Kidney tubule cell (primary cell): ENCODE measurements at regions not wholly inside any gene's neighbourhood (a gene's known extent, or its start where the extent isn't known, plus 50 kb on each side); places are given as distances from the start of the nearest gene placed in this dataset.

Source experiments
- DNase-seq: peaks from one replicate; pipeline ENCODE4 v3.0.0-alpha.2; 2018; ENCODE audit warnings: low spot score

- no peak for DNase-seq
Measured at GRCh38 chr1:38334930-38335592, 288.5 kb upstream of the POU3F1 start.

GRCh38 chr1:38332649-38333310 is 286.2 kb upstream of the POU3F1 start:
- no peak for DNase-seq

DNA sequence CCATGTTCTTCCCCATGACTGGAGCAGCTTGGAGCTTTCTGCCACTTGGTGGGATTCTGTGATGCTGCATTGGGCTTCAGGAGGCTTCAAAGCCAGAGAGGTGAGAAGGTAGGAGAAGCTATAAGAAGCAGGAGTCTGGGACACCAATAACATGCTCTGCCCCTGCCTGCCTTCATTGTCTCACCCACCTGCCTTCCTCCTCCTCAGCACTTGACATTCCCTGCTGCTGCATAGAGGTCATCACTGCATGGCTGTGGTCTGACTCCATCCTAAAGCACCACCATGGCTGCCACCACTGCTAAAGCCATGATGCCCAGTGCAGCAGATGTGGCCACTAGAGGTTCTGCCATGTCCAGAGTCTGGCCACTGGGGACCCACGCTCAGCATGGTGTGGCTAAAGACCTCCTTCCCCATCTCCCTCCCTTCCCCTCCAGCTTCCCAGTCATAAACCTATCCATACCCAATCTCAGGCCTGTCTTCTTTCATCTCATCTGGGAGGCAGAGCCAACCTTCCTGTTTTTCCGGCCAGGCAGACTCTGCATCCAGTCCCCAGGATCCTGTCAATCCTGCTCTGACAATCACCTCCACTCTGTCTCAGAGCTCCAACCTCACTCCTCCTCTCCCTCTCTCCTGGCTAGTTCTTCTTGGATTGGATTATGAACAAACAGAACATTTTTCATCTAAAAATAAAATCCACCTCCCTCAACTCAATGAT is 285.1 kb upstream of the POU3F1 start:
- DNase-seq, result no peak

- no peak for DNase-seq
Measured at GRCh38 chr1:38330799-38331198, 284.2 kb upstream of the POU3F1 start.

DNA sequence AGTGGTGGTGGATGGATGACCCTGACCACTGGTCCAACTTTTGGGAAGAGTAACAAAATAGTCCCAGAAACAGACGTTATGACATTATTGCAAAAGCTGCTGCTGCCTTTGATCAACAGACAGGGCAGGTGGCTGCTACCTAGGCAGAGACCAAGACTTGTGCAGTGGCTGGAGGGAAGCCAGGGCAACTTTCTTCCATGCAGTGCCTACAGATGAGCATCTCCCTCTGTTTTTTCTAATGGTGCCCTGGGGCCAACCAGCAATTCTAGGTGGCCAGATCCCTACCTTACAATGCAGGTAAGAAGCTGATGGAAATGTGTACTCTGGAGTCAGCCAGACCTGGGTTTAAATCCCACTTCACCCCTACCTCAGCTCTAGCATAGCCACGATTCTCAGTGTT is 283.1 kb upstream of the POU3F1 start:
- DNase-seq, result no peak

- no peak for DNase-seq
Measured at GRCh38 chr1:38328278-38329035, 281.9 kb upstream of the POU3F1 start.

DNA sequence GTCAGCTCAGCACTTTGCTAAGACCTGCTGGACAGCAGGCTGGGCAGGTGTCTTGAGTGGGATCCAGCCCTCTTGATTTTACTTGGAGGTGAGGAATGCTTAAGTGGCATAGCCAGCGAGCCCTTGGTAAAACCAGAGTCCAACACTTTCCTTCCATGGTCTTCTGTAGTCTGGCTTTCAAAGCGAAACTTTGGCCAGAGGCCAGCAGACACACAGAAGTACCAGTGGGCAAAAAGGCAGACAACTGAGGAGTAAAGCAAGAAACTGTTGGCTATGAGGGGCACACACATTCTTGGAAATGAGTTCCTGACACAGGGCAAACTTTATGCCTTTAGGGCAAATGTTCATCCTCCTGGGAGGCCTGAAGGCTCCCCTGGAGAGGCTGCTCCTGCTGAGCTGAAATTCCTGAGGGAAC is 281.0 kb upstream of the POU3F1 start:
- DNase-seq, result no peak

- no peak for DNase-seq
Measured at GRCh38 chr1:38326856-38327255, 280.3 kb upstream of the POU3F1 start.

GRCh38 chr1:38326135-38326534 is 279.5 kb upstream of the POU3F1 start:
- no peak for DNase-seq

DNA sequence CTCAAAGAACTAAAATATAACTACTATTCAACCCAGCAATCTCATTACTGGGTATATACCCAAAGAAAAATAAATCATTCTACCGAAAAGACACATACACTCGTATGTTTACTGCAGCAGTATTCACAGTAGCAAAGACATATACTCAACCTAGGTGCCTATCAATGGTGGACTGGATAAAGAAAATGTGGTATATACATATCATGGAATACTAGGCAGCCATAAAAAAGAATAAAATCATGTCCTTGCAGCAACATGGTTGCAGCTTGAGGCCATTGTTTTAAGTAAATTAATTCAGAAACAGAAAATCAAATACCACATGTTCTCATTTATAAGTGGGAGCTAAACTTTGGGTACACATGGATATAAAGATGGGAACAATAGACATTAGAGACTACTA is 266.2 kb upstream of the POU3F1 start:
- no peak for DNase-seq

- DNase-seq, result no peak
Measured at GRCh38 chr1:38310079-38310478, 263.5 kb upstream of the POU3F1 start.

DNA sequence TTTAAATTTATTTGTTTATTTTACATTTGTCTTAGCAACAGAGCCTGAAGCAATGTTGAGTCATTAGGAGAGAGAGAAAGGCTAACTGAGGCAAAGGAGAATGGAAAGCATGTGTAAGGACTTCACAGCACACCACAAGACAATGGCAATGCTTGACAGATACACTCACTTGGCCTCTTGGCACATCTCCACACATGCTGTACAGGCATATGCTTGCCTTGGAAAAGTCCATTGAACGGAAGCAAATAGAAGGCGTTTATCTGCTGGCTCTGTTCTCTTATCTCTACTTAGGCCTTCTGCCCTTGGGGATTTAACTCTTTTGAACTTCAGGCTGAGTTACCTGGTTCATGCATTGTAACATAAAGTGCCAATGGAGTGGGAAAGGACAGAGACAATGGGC is 262.2 kb upstream of the POU3F1 start:
- DNase-seq, result peak; percentile 2

DNA sequence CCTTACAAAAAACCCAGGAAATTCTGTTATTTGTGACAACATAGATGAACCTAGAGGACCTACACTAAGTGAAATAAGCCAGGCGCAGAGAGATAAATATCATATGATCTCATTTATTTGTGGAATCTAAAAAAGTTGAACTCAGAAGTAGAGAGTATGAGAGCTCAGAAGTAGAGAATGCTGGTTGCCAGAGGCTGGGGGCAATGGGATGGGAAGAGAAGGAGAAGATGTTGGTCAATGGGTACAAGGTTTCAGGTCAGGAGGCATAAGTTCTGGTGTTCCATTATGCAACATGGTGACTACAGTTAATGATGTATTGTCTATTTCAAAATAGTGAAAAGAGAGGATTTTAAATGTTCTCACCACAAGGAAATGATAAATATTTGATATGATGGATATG is 259.1 kb upstream of the POU3F1 start:
- DNase-seq, result no peak

- DNase-seq, result no peak
Measured at GRCh38 chr1:38303843-38304242, 257.2 kb upstream of the POU3F1 start.

DNA sequence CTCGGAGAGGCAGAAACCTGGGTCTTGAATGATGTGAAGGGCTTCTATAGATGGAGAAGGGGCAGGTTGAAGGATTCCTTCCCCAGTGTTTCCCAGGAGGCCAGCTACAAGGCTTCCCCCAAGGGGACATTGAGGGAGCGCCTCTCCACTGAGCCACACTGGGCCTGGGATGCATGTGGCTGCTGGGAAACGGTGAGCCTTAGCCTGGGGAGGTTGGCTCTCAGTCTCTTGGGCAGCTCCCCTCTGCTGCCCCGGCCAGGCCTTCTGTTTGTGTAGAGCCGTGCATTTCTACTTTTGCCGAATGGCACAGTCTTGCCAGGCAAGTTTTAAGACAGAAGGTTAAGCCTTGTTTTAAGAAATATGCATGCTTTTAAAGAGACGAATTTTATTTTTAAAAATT is 254.4 kb upstream of the POU3F1 start:
- no peak for DNase-seq

DNA sequence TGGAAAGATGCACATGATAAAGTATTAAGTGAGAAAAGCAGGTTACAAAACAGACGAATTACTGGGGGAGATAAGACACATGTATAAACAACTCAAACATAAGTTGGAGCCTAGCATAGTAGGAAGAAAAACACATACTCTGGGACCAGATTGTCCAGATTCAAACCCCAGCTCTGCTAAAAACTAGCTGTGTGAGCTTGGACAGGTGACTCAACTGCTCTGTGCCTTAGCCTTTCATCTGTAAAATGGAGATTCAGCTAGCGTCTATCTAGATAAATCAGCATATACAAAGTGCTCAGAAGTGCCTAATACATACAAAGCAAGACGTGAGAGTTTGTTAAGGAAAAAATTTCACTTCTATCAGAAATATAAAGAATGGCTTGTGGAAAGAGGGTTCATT is 254.0 kb upstream of the POU3F1 start:
- DNase-seq, result no peak

DNA sequence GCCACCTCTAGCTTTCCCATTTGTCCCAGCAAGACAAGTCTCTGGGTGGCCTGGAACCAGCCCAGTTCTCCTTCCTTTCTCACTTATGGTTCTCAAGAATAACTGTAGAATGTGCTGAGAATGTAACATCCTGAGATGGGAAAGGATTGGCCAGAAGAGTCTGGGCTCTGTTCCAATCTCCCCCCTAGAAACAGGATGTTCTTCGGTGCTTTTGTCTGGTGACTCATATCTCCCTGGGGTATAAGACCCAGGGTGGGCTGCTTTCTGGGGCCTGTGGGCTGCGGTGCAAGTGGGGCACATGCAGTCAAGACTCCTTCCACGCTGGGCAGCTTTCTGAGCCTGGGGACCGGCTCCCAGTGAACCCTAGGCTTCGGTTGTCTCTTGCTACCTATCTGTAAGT is 251.2 kb upstream of the POU3F1 start:
- no peak for DNase-seq

DNA sequence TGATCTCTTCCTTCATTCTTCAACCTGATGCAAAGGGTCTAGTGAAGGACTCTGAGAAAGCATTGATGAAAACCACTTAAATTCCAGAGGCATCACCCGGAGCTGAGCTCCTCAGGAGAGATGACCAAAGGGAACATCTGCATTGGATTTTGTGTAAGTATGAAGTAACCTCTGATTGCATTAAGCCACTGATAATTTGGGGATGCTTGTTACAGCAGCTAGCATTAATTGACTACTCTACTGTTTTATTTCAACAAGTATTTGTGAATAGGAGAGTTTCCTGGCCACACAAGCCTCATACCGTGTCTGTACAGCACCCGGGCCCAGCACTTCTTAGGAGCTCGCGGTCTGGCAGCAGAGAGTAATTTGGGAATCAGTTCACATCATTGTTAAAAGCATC is 250.7 kb upstream of the POU3F1 start:
- no peak for DNase-seq

DNA sequence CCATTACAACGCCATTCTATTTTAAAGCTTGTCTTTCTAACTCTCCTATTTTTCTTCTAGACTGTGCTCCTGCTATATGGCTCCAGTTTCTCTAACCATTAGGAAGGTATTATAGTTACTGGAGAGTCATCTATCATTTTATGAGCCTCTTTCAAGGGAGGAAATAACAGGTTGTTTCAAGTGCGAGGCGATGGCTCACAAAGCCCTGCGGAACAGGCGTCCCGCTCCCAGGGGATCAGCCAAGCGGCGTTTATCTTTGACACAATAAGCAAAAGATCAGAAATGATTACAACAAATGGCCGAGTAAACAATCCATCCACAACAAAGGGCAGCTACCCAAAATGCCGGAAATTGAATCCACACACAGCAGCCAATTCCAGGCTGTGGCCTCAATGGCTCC is 249.5 kb upstream of the POU3F1 start:
- no peak for DNase-seq

DNA sequence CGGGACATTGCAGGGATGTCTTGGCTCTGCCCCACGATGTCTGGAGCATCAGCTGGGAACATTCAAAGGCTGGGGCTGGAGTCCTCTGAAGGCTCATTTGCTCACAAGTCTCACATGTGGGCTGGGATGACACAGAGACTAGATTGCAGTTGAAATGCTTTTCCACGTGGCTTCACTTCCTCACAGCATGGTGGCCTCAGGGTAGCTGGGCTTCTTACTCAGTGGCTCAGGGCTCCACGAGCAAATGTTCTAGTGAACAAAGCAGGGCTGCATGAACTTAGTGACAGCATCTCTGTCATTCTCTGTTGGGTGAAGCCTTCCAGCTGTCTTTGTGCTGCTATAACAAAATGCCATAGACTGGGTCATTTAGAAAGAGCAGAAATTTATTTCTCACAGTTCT is 247.0 kb upstream of the POU3F1 start:
- no peak for DNase-seq

DNA sequence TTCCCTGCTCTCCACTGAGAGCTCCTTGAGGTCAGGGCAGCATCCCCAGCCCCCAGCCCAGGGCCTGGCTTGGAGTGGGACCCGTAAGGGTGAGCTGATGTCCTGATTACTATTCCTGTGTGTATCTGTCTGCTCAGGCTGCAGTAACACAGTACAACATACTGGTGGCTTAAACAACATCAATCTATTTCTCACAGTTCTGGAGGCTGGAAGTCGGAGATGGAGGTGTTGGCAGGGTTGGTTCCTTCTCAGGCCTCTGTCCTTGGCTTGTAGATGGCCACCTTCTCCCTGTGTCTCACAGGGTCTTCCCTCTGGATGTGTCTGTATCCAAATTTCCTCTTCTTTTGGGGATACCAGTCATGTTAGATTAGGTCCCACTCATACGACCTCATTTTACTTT is 246.4 kb upstream of the POU3F1 start:
- no peak for DNase-seq

- DNase-seq, result no peak
Measured at GRCh38 chr1:38291906-38292521, 245.4 kb upstream of the POU3F1 start.
